ENCODE measurements at regions not wholly inside any gene's neighbourhood (a gene's known extent, or its start where the extent isn't known, plus 50 kb on each side); places are given as distances from the start of the nearest gene placed in this dataset.

- no peaks in the 10 kb centered on the region for H3K36me3 ChIP-seq (ENCODE audit: control insufficient read depth, insufficient read depth, low read length)
- no peaks in the 10 kb centered on the region for H4K20me1 ChIP-seq (ENCODE audit: insufficient read depth, low read length)
- no TSS peak for BruUV-seq (replicated peaks)
- CTCF ChIA-PET: no interaction called here
- 73% methylated on average over 3 of the region's 12 CpGs; no CpG with 5 or more reads in 1 of the 2 experiments for WGBS, 2 experiments (ENCODE audit: extremely low coverage in 2 of 2, insufficient read length in 1 of 2)
- H3K27me3 ChIP-seq (ENCODE audit: control insufficient read depth, insufficient read depth, low read length): no peaks in the 10 kb centered on the region
- no peak overlapping the region for H2BK120ac ChIP-seq (ENCODE audit: low read depth, low read length)
- no peaks in the 10 kb centered on the region for H3K4me1 ChIP-seq (ENCODE audit: control insufficient read depth, insufficient read depth, low read length)
- H3K9me3 ChIP-seq (ENCODE audit: control insufficient read depth, insufficient read depth, low read length): peaks cover 30% of the 10 kb centered on the region
- no peak overlapping the region for H3K27ac ChIP-seq (ENCODE audit: insufficient read depth, low read length)
- TF ChIP-seq BHLHE40 (IDR thresholded peaks at IDR 0.05; ENCODE audit: low read depth, low read length) (no peak), SMC3 (IDR thresholded peaks at IDR 0.05; ENCODE audit: low read depth, low read length) (no peak)
- no peak overlapping the region for H2BK15ac ChIP-seq (ENCODE audit: low read depth, low read length)
- no peak overlapping the region for H3K18ac ChIP-seq (ENCODE audit: low read depth, low read length)
- H3K4me3 ChIP-seq (ENCODE audit: insufficient read depth, low read depth, low read length): no peak overlapping the region
- no peak overlapping the region for H2AFZ ChIP-seq (replicated peaks; ENCODE audit: low read length, poor library complexity)
- H3K4ac ChIP-seq (ENCODE audit: low read depth, low read length): no peak overlapping the region
- H3K79me1 ChIP-seq (ENCODE audit: low read depth in 1 of 2, low read length in 2 of 2): no peaks in the 10 kb centered on the region
- no peaks in the 10 kb centered on the region for H3K9me1 ChIP-seq (ENCODE audit: insufficient read depth, low read length)
- H3K9ac ChIP-seq (ENCODE audit: low read depth, low read length): no peak overlapping the region
- no peak overlapping the region for H3K23ac ChIP-seq (ENCODE audit: low read depth, low read length)
- no peak overlapping the region for H3K56ac ChIP-seq (ENCODE audit: extremely low read depth, insufficient read depth, low read length)
- H2AK5ac ChIP-seq (ENCODE audit: low read depth, low read length): no peak overlapping the region
- no peak overlapping the region for H2BK5ac ChIP-seq (ENCODE audit: low read depth, low read length, poor library complexity, severe bottlenecking)
- no peak overlapping the region for H2AK9ac ChIP-seq (replicated peaks; ENCODE audit: low read depth, low read length, poor library complexity)
- no peak overlapping the region for H4K8ac ChIP-seq (ENCODE audit: low read depth in 2 of 2, low read length in 2 of 2)
- dilution Hi-C loops (cut with HindIII; ENCODE audit: low sequenced_read_pairs, unreplicated experiment): no loop called here
- H3K14ac ChIP-seq (replicated peaks; ENCODE audit: low read depth, low read length): no peak overlapping the region
- H4K91ac ChIP-seq (ENCODE audit: insufficient read depth, low read depth, low read length): no peak overlapping the region
- no peak overlapping the region for H2BK20ac ChIP-seq (ENCODE audit: low read depth, low read length)
- intact Hi-C loops (cut with micrococcal nuclease): no loop called here
- in situ Hi-C loops (cut with MboI; ENCODE audit: low sequenced_read_pairs): no loop called here
- POLR2A ChIA-PET (ENCODE audit: unreplicated experiment): no interaction called here
- H3K4me2 ChIP-seq (ENCODE audit: low read depth, low read length): no peak overlapping the region
- ATAC-seq (ENCODE audit: low read depth) (no peak), DNase-seq (no peak)
- H4K5ac ChIP-seq (ENCODE audit: low read depth, low read length): no peak overlapping the region
These were observed 282.5 kb upstream of the ADARB2 start for GRCh38 chr10:2019803-2020202.
